ENCODE measurements at regions not wholly inside any gene's neighbourhood (a gene's known extent, or its start where the extent isn't known, plus 50 kb on each side); places are given as distances from the start of the nearest gene placed in this dataset.

DNA sequence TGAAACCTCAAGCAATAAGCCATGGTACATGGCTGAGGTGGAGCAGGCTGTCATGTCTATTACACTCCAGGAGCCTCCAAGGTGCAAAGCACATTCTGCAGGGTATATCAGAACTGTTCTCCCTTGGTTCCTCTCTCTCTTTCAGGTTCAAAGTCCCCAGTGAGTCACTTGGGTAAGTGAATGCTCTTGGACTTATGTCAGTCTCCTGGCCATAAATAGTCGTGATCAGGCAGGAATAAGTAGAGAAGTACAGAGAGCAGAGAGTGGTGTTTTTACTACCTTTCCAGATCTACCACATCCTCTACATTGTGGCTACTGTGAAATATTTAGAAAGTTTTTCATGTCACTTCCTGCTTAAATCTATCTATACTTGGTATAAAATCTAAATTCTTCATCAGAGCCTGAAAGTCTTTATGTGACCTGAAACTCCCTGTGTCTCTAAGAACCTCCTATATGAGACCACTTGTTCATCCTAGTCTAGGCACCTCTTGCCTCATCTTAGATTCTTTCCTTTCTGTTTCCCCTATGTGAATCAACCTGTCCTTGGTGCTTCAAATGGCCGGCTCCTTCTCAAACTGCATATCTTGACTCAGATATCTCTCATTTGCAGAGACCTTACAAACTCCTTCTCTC is 1077.6 kb upstream of the MAP3K7 start:
- H3K36me3 ChIP-seq (ENCODE audit: low read depth), result no peaks in the 10 kb centered on the region
- no peaks in the 10 kb centered on the region for H3K79me2 ChIP-seq (ENCODE audit: low read depth)
- H3K27ac ChIP-seq, result no peak overlapping the region
- no TSS peak for BruUV-seq (replicated peaks)
- no peak for TF ChIP-seq EZH2 (IDR thresholded peaks at IDR 0.05; ENCODE audit: low read depth)
- TF ChIP-seq, protein P1, sequence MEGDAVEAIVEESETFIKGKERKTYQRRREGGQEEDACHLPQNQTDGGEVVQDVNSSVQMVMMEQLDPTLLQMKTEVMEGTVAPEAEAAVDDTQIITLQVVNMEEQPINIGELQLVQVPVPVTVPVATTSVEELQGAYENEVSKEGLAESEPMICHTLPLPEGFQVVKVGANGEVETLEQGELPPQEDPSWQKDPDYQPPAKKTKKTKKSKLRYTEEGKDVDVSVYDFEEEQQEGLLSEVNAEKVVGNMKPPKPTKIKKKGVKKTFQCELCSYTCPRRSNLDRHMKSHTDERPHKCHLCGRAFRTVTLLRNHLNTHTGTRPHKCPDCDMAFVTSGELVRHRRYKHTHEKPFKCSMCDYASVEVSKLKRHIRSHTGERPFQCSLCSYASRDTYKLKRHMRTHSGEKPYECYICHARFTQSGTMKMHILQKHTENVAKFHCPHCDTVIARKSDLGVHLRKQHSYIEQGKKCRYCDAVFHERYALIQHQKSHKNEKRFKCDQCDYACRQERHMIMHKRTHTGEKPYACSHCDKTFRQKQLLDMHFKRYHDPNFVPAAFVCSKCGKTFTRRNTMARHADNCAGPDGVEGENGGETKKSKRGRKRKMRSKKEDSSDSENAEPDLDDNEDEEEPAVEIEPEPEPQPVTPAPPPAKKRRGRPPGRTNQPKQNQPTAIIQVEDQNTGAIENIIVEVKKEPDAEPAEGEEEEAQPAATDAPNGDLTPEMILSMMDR (conservative IDR thresholded peaks at IDR 0.05), result no peak
- H2AFZ ChIP-seq, result no peak overlapping the region
- H4K20me1 ChIP-seq (ENCODE audit: insufficient read depth), result no peaks in the 10 kb centered on the region
- H3K4me2 ChIP-seq, result no peak overlapping the region
- no peaks in the 10 kb centered on the region for H3K27me3 ChIP-seq (ENCODE audit: insufficient read depth, low read depth)
- H3K4me1 ChIP-seq (replicated peaks; ENCODE audit: insufficient read depth), result no peaks in the 10 kb centered on the region
- intact Hi-C loops (cut with micrococcal nuclease; ENCODE audit: unreplicated experiment), result no loop called here
- H3F3A ChIP-seq (ENCODE audit: insufficient read depth, low read depth), result no peaks in the 10 kb centered on the region
- no peak for DNase-seq
- ChIA-PET CTCF (no interaction called here), POLR2A (ENCODE audit: unreplicated experiment) (no interaction called here)
- H3K9me3 ChIP-seq (ENCODE audit: insufficient read depth, low read depth), result no peaks in the 10 kb centered on the region
- no peaks in the 10 kb centered on the region for H3K9me2 ChIP-seq (ENCODE audit: insufficient read depth)
- H3K4me3 ChIP-seq, result no peak overlapping the region

DNA sequence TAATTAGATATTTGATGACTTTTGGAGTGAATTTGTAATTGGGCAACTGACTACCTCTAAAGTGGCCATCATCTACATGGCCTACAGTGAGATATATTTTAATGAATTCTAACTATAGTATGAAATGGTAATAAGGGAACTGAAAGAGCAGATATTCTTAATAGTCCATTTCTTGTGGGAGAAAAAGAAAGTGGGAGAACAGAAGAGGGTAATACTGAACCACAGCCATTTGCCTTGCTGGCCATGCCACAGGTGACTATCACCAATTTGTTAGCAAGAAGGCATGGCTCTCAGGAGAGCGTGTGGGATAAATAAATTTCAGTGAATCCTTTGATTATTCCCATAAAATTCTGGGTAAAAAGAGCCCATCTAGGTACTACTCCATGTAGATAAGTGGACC is 1074.0 kb upstream of the MAP3K7 start:
- Histone ChIP-seq H4K20me1 (ENCODE audit: insufficient read depth) (no peaks in the 10 kb centered on the region), H3K4me3 (no peak overlapping the region), H3K9me2 (ENCODE audit: insufficient read depth) (no peaks in the 10 kb centered on the region), H3K27me3 (ENCODE audit: insufficient read depth, low read depth) (no peaks in the 10 kb centered on the region), H3K27ac (no peak overlapping the region), H3F3A (ENCODE audit: insufficient read depth, low read depth) (no peaks in the 10 kb centered on the region), H3K9me3 (ENCODE audit: insufficient read depth, low read depth) (no peaks in the 10 kb centered on the region), H3K36me3 (ENCODE audit: low read depth) (no peaks in the 10 kb centered on the region), H3K79me2 (ENCODE audit: low read depth) (no peaks in the 10 kb centered on the region), H3K4me1 (replicated peaks; ENCODE audit: insufficient read depth) (no peaks in the 10 kb centered on the region), H3K4me2 (no peak overlapping the region), H2AFZ (no peak overlapping the region)
- ChIA-PET POLR2A (ENCODE audit: unreplicated experiment) (no interaction called here), CTCF (no interaction called here)
- DNase-seq, result no peak
- intact Hi-C loops (cut with micrococcal nuclease; ENCODE audit: unreplicated experiment), result no loop called here
- no TSS peak for BruUV-seq (replicated peaks)
- TF ChIP-seq, protein P1 (conservative IDR thresholded peaks at IDR 0.05), result no peak
- no peak for TF ChIP-seq EZH2 (IDR thresholded peaks at IDR 0.05; ENCODE audit: low read depth)

DNA sequence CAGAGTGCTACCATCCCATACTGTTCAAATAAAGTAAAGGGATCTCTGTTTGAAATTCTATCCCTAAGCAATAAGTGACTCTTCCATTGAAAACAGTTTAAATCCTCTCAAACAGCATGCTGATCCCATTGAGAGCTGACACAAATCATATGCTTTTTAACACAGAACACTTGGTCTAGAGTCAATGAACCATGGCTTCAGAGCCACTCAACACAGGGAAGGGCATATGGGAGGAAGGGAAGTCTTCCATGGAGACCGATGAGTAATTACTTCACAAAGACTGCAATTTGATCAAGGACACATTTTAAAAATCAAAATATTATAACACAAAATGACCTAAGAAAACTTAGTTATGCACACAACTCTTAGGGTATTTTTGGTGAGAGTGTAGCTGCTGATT is 1073.0 kb upstream of the MAP3K7 start:
- BruUV-seq (replicated peaks), result no TSS peak
- intact Hi-C loops (cut with micrococcal nuclease; ENCODE audit: unreplicated experiment), result no loop called here
- Histone ChIP-seq H3K27me3 (ENCODE audit: insufficient read depth, low read depth) (no peaks in the 10 kb centered on the region), H2AFZ (no peak overlapping the region), H3F3A (ENCODE audit: insufficient read depth, low read depth) (no peaks in the 10 kb centered on the region), H4K20me1 (ENCODE audit: insufficient read depth) (no peaks in the 10 kb centered on the region), H3K27ac (no peak overlapping the region), H3K4me1 (replicated peaks; ENCODE audit: insufficient read depth) (no peaks in the 10 kb centered on the region), H3K9me2 (ENCODE audit: insufficient read depth) (no peaks in the 10 kb centered on the region), H3K4me3 (no peak overlapping the region), H3K4me2 (no peak overlapping the region), H3K9me3 (ENCODE audit: insufficient read depth, low read depth) (no peaks in the 10 kb centered on the region), H3K36me3 (ENCODE audit: low read depth) (no peaks in the 10 kb centered on the region), H3K79me2 (ENCODE audit: low read depth) (no peaks in the 10 kb centered on the region)
- ChIA-PET POLR2A (ENCODE audit: unreplicated experiment) (no interaction called here), CTCF (no interaction called here)
- TF ChIP-seq EZH2 (IDR thresholded peaks at IDR 0.05; ENCODE audit: low read depth), result no peak
- TF ChIP-seq, protein P1 (conservative IDR thresholded peaks at IDR 0.05), result no peak
- no peak for DNase-seq
